HK-2 (cell line): ENCODE measurements at regions not wholly inside any gene's neighbourhood (a gene's known extent, or its start where the extent isn't known, plus 50 kb on each side); places are given as distances from the start of the nearest gene placed in this dataset.
"Not testable (repeated sequence)": the region's sequence is repeated elsewhere in the genome, so short reads cannot be mapped to it uniquely, and the experiment has no call there.

Source experiments
- DNase-seq: peaks from one replicate; pipeline ENCODE4 v3.0.0-alpha.2; 2018; ENCODE audit not compliant: unreplicated experiment

GRCh38 chr6:28838634-28839442 is 84.9 kb downstream of the TRIM27 start:
- peak; percentile 94 for DNase-seq

GRCh38 chr6:28839443-28840120 is 84.2 kb downstream of the TRIM27 start:
- no peak for DNase-seq

GRCh38 chr6:28841290-28841689 is 82.5 kb downstream of the TRIM27 start:
- DNase-seq: no peak

GRCh38 chr6:28848756-28849155 is 75.0 kb downstream of the TRIM27 start:
- DNase-seq: not testable (repeated sequence)
